Gastroesophageal sphincter (tissue), 3 donors: ENCODE measurements at regions not wholly inside any gene's neighbourhood (a gene's known extent, or its start where the extent isn't known, plus 50 kb on each side); places are given as distances from the start of the nearest gene placed in this dataset.

Source experiments
- CTCF ChIP-seq, 4 experiments: fragments of 200-600 bp in 2 of 4; fragments of 450-650 bp in 2 of 4; sonication (generic) in 1 of 4; IDR thresholded peaks; one replicate each; pipeline ENCODE4 v1.5.1; 2017 to 2019; ENCODE audit warnings: antibody characterized with exemption in 4 of 4, mild to moderate bottlenecking in 2 of 4, moderate library complexity in 2 of 4
- EP300 ChIP-seq: sonication (generic); formaldehyde crosslinking; IDR thresholded peaks from one replicate; pipeline ENCODE4 v1.6.1; 2017; ENCODE audit warnings: antibody characterized with exemption, mild to moderate bottlenecking
- POLR2A ChIP-seq, 2 donors: fragments of 450-650 bp; IDR thresholded peaks; one replicate each; pipeline ENCODE4 v1.6.1; 2017; ENCODE audit warnings: antibody characterized with exemption in 2 of 2, mild to moderate bottlenecking in 2 of 2, moderate library complexity in 1 of 2
- POLR2AphosphoS5 ChIP-seq: sonication (generic); formaldehyde crosslinking; IDR thresholded peaks from one replicate; pipeline ENCODE4 v1.6.1; 2017; ENCODE audit warnings: antibody characterized with exemption

DNA sequence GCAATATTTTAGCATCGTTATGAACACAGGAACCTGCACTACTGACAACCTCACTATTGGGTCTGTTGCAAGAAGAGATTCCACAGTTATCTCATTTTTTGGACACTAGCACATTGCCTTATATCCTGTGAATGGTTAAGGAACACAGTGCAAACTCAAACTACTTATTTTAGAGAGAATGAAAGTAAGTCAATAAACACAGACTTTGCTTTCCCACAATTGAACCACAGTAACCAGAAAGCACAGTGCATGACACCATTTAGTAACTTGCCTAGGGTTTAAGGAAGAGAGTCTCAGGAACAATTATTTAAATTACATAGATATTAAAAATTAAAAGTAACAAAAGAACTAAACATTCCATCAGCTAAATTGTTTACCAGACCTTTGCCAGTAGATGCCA lies 468.8 kb downstream of the ZWINT start:
- TF ChIP-seq CTCF (IDR thresholded peaks at IDR 0.05) (no peak), POLR2A (IDR thresholded peaks at IDR 0.05) (no peak), EP300 (no peak), POLR2AphosphoS5 (no peak)
